A204.1 (cell line): ENCODE measurements at regions not wholly inside any gene's neighbourhood (a gene's known extent, or its start where the extent isn't known, plus 50 kb on each side); places are given as distances from the start of the nearest gene placed in this dataset.
"Not testable (repeated sequence)": the region's sequence is repeated elsewhere in the genome, so short reads cannot be mapped to it uniquely, and the experiment has no call there.

Experiments
- FAIRE-seq: peaks from 2 replicates; lab custom pipeline; 2012; peaks lifted over from hg19 to GRCh38; lab: Jason Lieb, UNC

- no peak for FAIRE-seq
These were observed 220.3 kb downstream of the SEC23IP start for GRCh38 chr10:120112809-120113208.

- FAIRE-seq = no peak
These were observed 223.4 kb downstream of the SEC23IP start for GRCh38 chr10:120115959-120116358.

GRCh38 chr10:120121768-120122167, 229.2 kb downstream of the SEC23IP start:
- no peak for FAIRE-seq

GRCh38 chr10:120131183-120131582, 238.7 kb downstream of the SEC23IP start:
- no peak for FAIRE-seq

- no peak for FAIRE-seq
These were observed 240.3 kb downstream of the SEC23IP start for GRCh38 chr10:120132811-120133210.

- no peak for FAIRE-seq
These were observed 246.2 kb downstream of the SEC23IP start for GRCh38 chr10:120138689-120139088.

GRCh38 chr10:120145107-120145506, 252.6 kb downstream of the SEC23IP start:
- FAIRE-seq = no peak

GRCh38 chr10:120156614-120157274, 264.2 kb downstream of the SEC23IP start:
- FAIRE-seq = no peak

GRCh38 chr10:120161111-120161510, 268.6 kb downstream of the SEC23IP start:
- FAIRE-seq = no peak

- no peak for FAIRE-seq
These were observed 269.9 kb downstream of the SEC23IP start for GRCh38 chr10:120162471-120162870.

GRCh38 chr10:120172356-120172755, 279.8 kb downstream of the SEC23IP start:
- FAIRE-seq = no peak

GRCh38 chr10:120174491-120174890, 282.0 kb downstream of the SEC23IP start:
- FAIRE-seq = no peak

GRCh38 chr10:120177330-120177729, 279.7 kb upstream of the PLPP4 start:
- FAIRE-seq = no peak

GRCh38 chr10:120180160-120180559, 276.9 kb upstream of the PLPP4 start:
- no peak for FAIRE-seq

GRCh38 chr10:120181154-120181553, 275.9 kb upstream of the PLPP4 start:
- no peak for FAIRE-seq

GRCh38 chr10:120182431-120182830, 274.6 kb upstream of the PLPP4 start:
- no peak for FAIRE-seq

GRCh38 chr10:120183546-120183945, 273.5 kb upstream of the PLPP4 start:
- FAIRE-seq = no peak

GRCh38 chr10:120184547-120185337, 272.3 kb upstream of the PLPP4 start:
- no peak for FAIRE-seq

GRCh38 chr10:120186506-120186905, 270.5 kb upstream of the PLPP4 start:
- FAIRE-seq = no peak

GRCh38 chr10:120187168-120187567, 269.9 kb upstream of the PLPP4 start:
- FAIRE-seq = not testable (repeated sequence)

GRCh38 chr10:120188950-120189349, 268.1 kb upstream of the PLPP4 start:
- no peak for FAIRE-seq

- FAIRE-seq = no peak
These were observed 260.9 kb upstream of the PLPP4 start for GRCh38 chr10:120195984-120196712.

- no peak for FAIRE-seq
These were observed 252.2 kb upstream of the PLPP4 start for GRCh38 chr10:120204877-120205276.
